HFFc6 (cell line): ENCODE measurements at regions not wholly inside any gene's neighbourhood (a gene's known extent, or its start where the extent isn't known, plus 50 kb on each side); places are given as distances from the start of the nearest gene placed in this dataset.

Source experiments
- DNase-seq: peaks from one replicate; pipeline ENCODE4 v3.0.0-alpha.2; 2018
- H3K27ac Mint-ChIP-seq: 2 replicates; pipeline ENCODE4 v1.8.0; 2020; ENCODE audit warnings: mild to moderate bottlenecking, mixed read lengths
- H3K27me3 Mint-ChIP-seq: 2 replicates; pipeline ENCODE4 v1.8.0; 2021; ENCODE audit warnings: mild to moderate bottlenecking, moderate library complexity, mixed read lengths; ENCODE audit not compliant: insufficient read depth
- H3K36me3 Mint-ChIP-seq: 2 replicates; pipeline ENCODE4 v1.8.0; 2021; ENCODE audit warnings: low read depth, mixed read lengths
- H3K4me1 Mint-ChIP-seq: 2 replicates; pipeline ENCODE4 v1.8.0; 2020; ENCODE audit warnings: low read depth, mixed read lengths
- H3K4me3 Mint-ChIP-seq: 2 replicates; pipeline ENCODE4 v1.8.0; 2020; ENCODE audit warnings: mild to moderate bottlenecking, moderate library complexity, mixed read lengths
- H3K9me3 Mint-ChIP-seq: 2 replicates; pipeline ENCODE4 v1.8.0; 2020; ENCODE audit warnings: mild to moderate bottlenecking, mixed read lengths
- CTCF ChIP-seq: fragments of 200-600 bp; sonication (generic); IDR thresholded peaks from 2 replicates; pipeline ENCODE4 v1.5.0; 2021; ENCODE audit warnings: antibody characterized with exemption, mild to moderate bottlenecking

- TF ChIP-seq CTCF: peak; percentile 59; the same call in 1 of the 2 replicates
- Mint-ChIP-seq H3K4me3 (no peak overlapping the region), H3K27ac (no peak overlapping the region), H3K9me3 (no peaks in the 10 kb centered on the region), H3K36me3 (no peaks in the 10 kb centered on the region), H3K4me1 (no peaks in the 10 kb centered on the region), H3K27me3 (peaks cover 26% of the 10 kb centered on the region)
- DNase-seq: peak; percentile 4
Measured at GRCh38 chr5:112529525-112529924, 110.4 kb upstream of the EPB41L4A start.

GRCh38 chr5:112532654-112533360, 113.7 kb upstream of the EPB41L4A start:
- Mint-ChIP-seq H3K27ac (no peak overlapping the region), H3K36me3 (no peaks in the 10 kb centered on the region), H3K4me3 (no peak overlapping the region), H3K27me3 (peaks cover 21% of the 10 kb centered on the region), H3K9me3 (no peaks in the 10 kb centered on the region), H3K4me1 (no peaks in the 10 kb centered on the region)
- no peak for DNase-seq
- no peak for TF ChIP-seq CTCF

GRCh38 chr5:112533362-112533761, 114.3 kb upstream of the EPB41L4A start:
- no peak overlapping the region for H3K27ac Mint-ChIP-seq
- H3K27me3 Mint-ChIP-seq: peaks cover 21% of the 10 kb centered on the region
- H3K4me1 Mint-ChIP-seq: no peaks in the 10 kb centered on the region
- DNase-seq: no peak
- no peak for TF ChIP-seq CTCF
- no peak overlapping the region for H3K4me3 Mint-ChIP-seq
- H3K36me3 Mint-ChIP-seq: no peaks in the 10 kb centered on the region
- H3K9me3 Mint-ChIP-seq: no peaks in the 10 kb centered on the region

- Mint-ChIP-seq H3K27ac (no peak overlapping the region), H3K4me3 (no peak overlapping the region), H3K36me3 (no peaks in the 10 kb centered on the region), H3K27me3 (peaks cover 16% of the 10 kb centered on the region), H3K9me3 (no peaks in the 10 kb centered on the region), H3K4me1 (no peaks in the 10 kb centered on the region)
- DNase-seq: no peak
- TF ChIP-seq CTCF: no peak
Measured at GRCh38 chr5:112534067-112534583, 115.0 kb upstream of the EPB41L4A start.

GRCh38 chr5:112534611-112535255, 115.7 kb upstream of the EPB41L4A start:
- Mint-ChIP-seq H3K27ac (no peak overlapping the region), H3K4me3 (no peak overlapping the region), H3K36me3 (no peaks in the 10 kb centered on the region), H3K27me3 (peaks cover 16% of the 10 kb centered on the region), H3K9me3 (no peaks in the 10 kb centered on the region), H3K4me1 (no peaks in the 10 kb centered on the region)
- TF ChIP-seq CTCF: no peak
- DNase-seq: no peak
